ENCODE measurements at regions not wholly inside any gene's neighbourhood (a gene's known extent, or its start where the extent isn't known, plus 50 kb on each side); places are given as distances from the start of the nearest gene placed in this dataset.
"Not testable (repeated sequence)": the region's sequence is repeated elsewhere in the genome, so short reads cannot be mapped to it uniquely, and the experiment has no call there.

GRCh38 chr2:239817468-239818031 lies 207.6 kb downstream of the NDUFA10 start:
- not testable (repeated sequence) for DNase-seq

GRCh38 chr2:239816576-239817467 lies 208.3 kb downstream of the NDUFA10 start:
- DNase-seq = no peak

GRCh38 chr2:239815671-239816070 lies 209.5 kb downstream of the NDUFA10 start:
- DNase-seq = no peak

- no peak for DNase-seq
Observed at GRCh38 chr2:239814861-239815601, 210.1 kb downstream of the NDUFA10 start.

- no peak for DNase-seq
Observed at GRCh38 chr2:239814116-239814860, 210.9 kb downstream of the NDUFA10 start.

GRCh38 chr2:239813261-239814115 lies 211.7 kb downstream of the NDUFA10 start:
- no peak for DNase-seq

- DNase-seq = no peak
Observed at GRCh38 chr2:239811806-239812560, 213.2 kb downstream of the NDUFA10 start.

- DNase-seq = no peak
Observed at GRCh38 chr2:239811111-239811781, 213.9 kb downstream of the NDUFA10 start.

- DNase-seq = no peak
Observed at GRCh38 chr2:239809391-239809790, 215.8 kb downstream of the NDUFA10 start.

- no peak for DNase-seq
Observed at GRCh38 chr2:239807568-239807967, 217.6 kb downstream of the NDUFA10 start.

GRCh38 chr2:239806758-239807434 lies 218.2 kb downstream of the NDUFA10 start:
- no peak for DNase-seq

- DNase-seq = no peak
Observed at GRCh38 chr2:239806276-239806675, 218.9 kb downstream of the NDUFA10 start.

GRCh38 chr2:239805414-239805813 lies 219.7 kb downstream of the NDUFA10 start:
- DNase-seq = no peak

GRCh38 chr2:239805043-239805329 lies 220.2 kb downstream of the NDUFA10 start:
- no peak for DNase-seq

- no peak for DNase-seq
Observed at GRCh38 chr2:239804161-239805042, 220.7 kb downstream of the NDUFA10 start.

- DNase-seq = no peak
Observed at GRCh38 chr2:239803766-239804115, 221.4 kb downstream of the NDUFA10 start.

- no peak for DNase-seq
Observed at GRCh38 chr2:239803102-239803765, 221.9 kb downstream of the NDUFA10 start.

GRCh38 chr2:239802185-239802649 lies 222.9 kb downstream of the NDUFA10 start:
- DNase-seq = no peak
